Activated CD4-positive, alpha-beta T cell treated with anti-CD3 and anti-CD28 coated beads for 24 hours (primary cell): ENCODE measurements at regions not wholly inside any gene's neighbourhood (a gene's known extent, or its start where the extent isn't known, plus 50 kb on each side); places are given as distances from the start of the nearest gene placed in this dataset.

Source experiments
- DNase-seq, 2 donors: peaks; one replicate each; pipeline ENCODE4 v3.0.0-alpha.2; 2020; ENCODE audit warnings: low read depth in 2 of 2

DNA sequence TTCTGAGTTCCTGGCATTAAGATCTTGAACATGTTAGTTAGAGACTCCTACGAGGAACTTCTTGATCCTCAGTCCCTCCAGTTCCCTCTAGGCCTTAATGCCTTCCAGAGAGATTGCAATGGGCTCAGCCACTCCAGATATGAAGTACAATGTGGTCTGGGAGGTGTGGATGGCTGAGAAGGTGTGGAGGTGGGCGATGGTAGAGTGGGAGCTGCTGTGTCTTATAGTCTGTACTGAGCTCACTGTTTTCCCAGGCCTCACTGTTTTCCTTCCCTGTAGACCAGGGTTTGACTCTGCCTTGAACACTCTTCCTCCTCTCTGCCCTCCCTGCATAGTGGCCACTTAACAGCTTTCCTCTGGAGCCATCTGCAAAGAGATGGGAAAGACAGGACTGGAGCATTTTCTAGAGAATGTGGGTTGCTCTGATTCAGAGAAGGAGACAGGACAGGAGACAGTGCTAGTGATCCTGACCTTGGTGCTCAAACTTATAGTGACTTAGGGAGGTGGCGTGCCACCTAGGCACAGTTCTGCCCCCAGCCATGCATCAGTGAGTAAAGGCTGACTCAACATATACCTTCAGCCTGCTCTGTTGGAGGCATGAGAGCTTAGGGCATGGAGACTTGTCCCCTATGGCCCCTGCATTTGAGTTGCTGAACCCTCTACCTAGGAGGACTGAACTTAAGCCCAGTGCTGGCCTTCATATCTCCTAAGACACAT lies 129.7 kb downstream of the TDRD15 start:
- DNase-seq = no peak

DNA sequence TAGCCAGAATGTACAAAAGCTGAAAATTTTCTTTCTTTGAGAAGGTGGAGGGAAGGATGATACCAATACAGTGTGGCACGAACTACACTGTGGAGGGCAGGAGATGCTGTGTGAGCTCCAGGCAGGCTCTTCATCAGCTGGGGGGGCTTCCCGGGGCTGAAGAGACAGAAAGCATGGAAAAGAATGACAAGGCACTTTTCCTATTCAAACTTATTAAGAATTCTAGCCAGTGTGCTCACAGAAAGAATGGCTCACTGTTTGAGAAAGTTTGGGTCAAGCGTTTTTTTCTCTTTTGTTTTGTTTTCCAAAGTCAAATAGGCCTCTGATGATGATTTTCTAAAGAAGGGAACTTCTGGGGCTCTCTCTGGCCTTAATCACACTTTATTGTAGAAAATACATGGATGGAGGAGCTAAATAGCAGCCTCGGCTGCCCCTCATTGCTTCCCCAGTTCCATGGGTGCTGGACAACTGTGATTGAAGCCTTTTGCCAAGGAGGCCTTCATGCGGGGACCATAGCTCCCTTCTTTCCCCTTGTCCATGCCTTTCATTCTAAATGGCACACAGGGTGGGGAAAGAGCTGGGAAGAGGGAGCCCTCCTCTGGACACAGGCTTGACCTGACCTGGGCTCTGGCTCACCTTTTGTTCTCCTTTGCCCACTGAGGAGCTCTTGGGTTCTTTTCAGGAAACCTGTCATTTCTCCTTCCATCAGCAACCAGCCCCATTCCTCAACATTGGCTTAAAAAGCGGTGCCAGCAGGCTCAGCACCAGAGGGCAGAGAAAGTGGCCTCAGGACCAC lies 130.6 kb downstream of the TDRD15 start:
- DNase-seq = no peak

DNA sequence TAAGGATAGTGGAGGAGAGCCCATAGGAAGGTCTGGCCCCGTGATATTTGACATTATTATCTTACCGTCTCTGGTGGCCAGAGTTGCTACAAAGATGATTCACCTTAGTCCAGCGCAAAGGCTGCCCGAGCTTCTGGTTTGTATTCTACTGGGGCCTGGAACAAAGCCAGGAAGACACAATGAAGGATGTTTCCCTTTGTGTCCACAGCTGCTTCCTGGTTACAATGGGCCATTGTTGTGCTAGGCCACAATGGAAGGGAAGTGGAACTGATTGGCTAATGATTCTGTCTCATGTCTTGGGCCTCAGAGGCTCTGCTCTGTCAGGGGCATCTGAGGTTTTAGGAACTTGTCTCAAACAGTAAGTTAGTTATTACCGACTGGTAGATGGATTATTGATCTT lies 132.2 kb downstream of the TDRD15 start:
- DNase-seq = no peak

DNA sequence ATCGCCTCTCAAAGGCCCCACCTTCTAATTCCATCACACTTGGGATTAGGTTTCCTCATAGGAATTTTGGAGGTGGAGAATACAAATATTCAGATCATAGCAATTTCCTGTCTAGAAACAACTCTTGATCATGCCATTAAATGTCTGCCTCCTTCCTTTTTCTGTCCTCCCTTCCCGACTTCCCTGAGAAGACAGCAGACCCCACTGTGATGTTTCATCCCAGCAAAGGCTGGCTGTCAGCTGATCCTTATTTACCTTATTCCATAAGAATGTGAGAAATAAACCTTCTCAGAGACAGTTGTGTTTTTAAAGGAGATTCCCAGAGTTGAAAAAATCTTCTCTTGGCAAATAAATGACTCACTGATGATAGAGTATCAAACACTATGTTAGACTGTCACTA lies 133.9 kb downstream of the TDRD15 start:
- no peak for DNase-seq

DNA sequence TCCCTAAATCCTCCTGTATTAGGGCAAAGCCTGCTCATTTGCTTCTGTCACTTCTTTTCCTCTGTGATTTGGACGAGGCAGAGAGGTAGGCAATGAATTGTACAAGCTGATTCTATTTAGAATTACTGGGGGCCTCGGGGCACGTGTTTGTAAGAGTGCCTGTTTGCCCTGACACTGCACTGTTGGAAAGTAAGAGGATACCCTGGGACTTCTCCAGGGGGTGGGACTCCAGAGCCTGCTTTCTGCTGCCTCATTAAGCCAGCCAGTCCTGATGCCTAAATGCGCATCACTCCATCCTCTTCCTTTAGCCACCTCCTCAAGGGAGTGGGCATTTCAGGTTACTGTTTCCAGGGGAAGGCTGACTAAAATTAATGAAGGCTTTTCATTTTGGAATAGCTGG lies 134.3 kb downstream of the TDRD15 start:
- DNase-seq = no peak

DNA sequence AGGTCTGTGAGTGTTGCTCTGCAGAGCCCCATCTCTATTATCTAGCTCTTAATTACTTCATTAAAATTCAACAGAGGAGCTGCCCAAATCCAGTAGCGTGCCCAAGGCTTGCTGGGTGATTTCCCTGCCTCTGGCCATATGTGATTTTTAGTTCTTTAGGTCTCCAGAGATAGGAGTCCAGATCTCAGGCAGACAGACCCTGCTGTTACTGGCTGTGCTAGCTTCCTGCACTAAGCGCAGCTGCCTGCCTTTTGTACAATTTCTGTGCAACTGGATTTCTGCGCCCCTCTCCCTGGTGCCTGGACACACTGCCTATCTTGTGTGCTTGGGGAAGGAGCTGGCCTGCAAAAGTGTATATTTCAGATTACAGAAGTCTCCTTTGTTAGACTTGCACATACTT lies 136.5 kb downstream of the TDRD15 start:
- no peak for DNase-seq

DNA sequence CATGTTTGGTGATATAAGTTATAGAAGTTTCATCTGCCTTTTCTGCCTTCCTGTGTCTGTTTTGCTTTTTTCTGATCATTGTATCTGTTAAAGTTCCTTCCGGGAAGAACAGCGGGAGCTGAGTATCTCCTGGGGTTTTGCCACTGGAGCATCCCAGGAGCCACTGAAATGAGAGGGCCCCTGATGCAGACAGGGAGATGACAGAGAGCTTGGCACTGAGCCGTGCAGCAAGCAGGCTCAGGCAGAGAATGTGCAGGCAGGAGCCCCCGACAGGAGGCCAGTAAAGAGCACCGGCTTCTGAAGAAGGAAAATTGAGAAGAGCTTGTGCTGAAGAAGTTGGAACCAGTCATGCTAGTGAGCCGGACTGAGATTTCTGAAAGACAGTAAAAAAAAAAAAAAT lies 137.8 kb downstream of the TDRD15 start:
- no peak for DNase-seq

DNA sequence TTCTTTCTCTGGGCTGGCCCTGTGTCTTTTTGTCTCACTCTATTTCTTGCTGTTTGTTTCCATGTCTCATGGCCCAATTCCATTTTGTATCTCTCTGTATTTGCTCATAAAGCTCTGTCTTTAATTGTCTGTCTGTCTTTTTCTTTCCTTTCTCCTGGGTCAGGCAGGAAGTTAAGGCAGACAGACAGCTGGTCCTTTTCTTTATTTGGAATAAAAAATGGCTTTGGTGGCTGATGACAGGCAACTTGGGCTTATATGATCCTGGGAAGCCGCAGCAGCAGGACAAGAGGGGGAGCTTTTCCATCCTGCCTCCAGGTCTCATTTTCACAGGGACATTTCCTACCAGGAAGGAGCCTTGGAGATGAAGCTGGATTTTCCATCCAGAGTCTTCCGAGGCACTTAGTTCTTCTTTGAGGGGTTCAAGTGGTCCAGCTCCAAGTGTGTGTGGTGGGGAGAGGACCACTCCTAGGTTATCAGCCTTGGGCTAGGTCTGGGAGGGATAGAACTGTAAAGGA lies 138.7 kb downstream of the TDRD15 start:
- DNase-seq = no peak

DNA sequence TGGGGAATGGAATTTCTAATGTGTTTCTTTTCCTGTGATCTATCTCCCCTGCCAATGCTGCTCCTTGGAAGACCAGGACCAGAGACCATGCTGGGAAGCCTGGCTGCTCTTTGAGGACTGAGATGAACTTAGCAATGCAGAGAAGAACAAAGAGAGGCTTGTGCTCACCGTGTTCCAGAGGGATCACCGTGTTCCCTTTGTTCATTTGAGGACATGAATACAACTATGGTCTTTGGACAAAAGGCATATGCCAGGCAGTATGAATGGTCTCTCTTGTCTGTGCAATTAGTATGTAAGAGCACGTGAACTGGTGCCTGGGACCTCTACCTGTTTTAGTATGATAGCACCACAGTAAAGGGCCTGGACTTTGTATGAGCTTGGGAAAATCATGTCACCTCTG lies 139.9 kb downstream of the TDRD15 start:
- DNase-seq = no peak

DNA sequence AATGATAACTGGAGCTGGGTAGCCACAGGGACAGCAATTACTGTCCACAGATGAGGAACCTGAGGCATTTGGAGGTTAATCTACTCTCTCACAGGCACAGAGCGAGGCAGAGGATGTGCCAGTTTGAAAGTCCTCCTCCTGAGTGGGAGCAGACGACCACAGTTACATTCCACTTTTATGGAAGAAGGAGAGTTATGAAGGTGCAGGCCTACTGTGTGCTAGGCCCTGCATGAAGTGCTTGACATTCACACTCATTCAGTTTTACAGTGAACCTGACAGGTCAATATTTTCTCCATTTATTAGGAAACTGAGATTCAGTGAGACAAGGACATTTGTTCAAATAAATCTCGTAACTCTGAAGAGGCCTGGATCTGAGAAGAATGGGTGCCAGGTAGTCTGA lies 142.0 kb downstream of the TDRD15 start:
- DNase-seq = no peak

DNA sequence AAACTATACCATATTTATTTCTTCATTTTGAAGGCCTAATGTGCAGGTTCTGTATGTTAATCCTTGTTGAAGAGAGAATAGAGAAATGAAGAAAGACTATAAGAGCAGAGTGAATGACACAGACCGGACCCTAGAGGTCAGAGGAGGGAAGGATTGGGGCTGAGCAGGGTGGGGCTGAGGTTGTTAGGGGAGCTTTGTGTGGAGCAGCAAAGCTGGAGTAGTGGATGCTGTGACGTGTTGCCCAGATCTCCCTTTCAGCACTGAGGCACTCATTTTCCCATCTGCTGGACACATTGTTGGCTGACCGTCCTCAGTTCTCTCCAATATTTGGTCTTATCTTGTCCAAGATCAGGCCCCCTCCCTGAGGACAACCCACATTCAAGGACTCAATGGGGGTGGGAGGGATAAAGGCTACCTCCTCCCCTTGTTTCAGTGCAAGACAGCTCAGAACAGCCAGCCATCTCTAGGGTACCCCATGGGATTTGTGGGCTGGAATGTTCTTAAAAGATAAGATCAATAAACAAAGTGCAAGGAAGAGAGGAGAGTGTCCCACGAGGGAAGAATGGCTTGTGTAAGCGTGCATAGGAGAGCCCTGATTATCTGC lies 143.6 kb downstream of the TDRD15 start:
- no peak for DNase-seq

DNA sequence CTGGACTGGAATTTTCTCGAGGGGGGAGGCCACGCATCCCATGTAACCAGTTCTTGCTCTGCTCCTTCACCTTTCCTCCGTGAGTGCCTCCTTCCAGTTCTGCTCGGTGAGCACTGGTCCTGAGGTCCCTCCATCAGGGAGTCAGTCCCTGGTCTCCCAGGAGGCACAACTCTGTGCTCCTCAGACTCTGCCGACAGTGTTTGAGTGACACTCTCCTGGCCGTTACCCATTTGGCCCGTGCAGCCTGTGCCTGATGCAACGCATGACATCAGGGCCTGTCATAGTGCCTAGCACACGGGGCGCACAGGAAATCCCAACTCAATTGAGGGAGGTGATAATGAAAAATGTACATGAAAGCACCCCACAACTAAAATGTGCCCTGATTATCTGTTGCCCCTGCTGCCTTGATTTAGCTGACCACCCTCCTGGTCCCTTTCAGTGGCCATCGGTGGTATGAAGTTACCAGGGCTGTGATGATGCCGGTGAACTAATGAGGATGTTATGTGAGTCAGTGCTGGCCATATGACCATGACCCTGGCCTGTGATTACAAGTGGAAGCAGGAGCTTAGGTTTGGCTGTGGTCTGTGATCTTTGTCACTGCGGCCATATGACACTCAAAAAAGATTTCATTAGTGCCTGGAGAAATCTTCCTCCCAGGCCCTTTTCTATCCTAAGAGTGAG lies 144.6 kb downstream of the TDRD15 start:
- no peak for DNase-seq

DNA sequence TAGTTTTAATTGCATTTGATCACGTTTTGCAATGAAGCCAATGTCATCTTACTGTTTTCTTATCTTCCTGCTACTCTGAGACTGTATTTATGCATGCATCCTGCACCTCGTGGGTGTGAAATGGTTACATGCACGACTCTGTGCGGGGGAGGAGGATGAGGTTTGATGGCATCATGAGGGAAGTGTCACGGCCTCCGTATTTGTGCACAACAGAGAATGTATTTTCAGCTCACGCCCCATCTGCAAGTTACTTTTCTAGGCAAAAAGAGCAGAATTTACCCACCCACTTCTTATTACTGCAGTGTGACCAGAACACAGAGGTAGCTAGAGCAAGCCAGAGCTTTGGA lies 145.1 kb downstream of the TDRD15 start:
- no peak for DNase-seq

DNA sequence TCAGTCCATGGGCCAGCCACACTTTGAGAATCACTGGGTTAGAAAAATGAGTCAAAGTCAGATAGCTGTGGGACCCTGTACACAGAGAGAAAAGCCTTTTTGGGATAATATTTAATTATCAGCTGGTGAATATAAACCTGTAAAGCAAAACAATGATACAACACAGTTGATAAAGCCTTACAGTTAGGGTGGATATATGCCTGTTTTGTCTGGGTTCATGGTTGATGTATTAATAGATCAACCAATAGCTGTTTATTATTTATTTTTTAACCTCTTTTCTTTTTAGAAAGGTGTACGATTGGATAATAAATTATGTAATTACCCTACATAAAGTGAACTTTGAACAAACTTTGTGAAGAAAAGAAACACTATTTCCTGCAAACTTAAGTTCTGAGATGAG lies 145.6 kb downstream of the TDRD15 start:
- no peak for DNase-seq

DNA sequence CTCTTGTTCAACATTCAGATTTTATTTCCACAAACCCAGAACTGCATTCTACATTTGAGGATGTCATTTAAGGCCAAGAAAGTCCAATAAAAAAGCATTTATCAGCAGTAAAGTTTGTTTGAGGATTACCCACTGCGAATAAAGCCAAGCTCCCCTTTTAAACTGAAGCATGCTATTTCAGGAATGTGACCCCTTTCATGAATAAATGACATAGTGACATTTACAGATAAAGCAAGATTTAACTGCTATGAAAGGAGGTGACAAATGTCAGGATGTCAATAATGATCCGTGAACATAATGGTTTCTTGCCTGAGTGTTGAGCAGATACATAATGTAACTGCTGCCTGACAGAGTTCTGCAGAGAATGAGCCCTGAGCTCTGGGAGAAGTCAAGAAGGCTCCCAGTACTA lies 146.3 kb downstream of the TDRD15 start:
- DNase-seq = no peak

DNA sequence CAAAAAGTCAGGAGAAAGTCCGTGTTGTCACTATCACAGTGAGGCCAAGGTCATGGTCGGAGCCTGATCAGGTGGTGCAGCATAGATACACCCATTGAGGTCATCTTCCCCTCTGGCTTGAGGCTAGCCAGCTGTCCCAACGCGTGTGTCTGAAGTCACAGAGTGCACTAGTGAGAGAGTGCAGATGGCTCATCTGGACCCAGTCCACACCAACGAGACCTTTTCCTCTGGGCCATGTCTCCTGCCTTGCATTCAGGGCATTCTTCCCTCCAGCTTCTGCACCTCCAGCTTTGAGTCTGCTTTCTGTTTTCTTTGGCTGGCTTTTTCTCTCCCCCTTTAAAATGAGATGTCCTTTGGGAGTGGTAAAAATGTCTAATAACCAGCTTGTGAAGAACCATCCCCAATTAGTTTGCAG lies 146.9 kb downstream of the TDRD15 start:
- no peak for DNase-seq

DNA sequence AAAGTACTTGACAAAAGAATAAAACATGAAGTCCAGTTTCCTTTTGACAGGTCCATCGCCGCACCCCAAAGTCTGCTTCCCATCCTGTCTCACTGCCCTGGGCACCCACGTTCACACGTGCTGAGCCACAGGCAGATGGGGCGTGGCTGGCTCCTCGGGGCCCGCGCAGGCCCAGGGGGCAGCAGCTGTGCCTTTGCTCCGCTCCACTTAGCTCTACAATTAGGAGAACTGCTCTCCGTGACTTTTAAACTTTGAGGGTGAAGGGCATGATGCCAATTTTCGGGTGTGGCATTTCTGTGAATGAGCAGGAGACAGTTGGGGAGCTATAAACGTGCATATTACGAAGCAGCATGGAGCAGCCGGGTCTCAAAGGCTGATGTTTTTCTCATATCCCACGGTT lies 152.4 kb downstream of the TDRD15 start:
- no peak for DNase-seq

DNA sequence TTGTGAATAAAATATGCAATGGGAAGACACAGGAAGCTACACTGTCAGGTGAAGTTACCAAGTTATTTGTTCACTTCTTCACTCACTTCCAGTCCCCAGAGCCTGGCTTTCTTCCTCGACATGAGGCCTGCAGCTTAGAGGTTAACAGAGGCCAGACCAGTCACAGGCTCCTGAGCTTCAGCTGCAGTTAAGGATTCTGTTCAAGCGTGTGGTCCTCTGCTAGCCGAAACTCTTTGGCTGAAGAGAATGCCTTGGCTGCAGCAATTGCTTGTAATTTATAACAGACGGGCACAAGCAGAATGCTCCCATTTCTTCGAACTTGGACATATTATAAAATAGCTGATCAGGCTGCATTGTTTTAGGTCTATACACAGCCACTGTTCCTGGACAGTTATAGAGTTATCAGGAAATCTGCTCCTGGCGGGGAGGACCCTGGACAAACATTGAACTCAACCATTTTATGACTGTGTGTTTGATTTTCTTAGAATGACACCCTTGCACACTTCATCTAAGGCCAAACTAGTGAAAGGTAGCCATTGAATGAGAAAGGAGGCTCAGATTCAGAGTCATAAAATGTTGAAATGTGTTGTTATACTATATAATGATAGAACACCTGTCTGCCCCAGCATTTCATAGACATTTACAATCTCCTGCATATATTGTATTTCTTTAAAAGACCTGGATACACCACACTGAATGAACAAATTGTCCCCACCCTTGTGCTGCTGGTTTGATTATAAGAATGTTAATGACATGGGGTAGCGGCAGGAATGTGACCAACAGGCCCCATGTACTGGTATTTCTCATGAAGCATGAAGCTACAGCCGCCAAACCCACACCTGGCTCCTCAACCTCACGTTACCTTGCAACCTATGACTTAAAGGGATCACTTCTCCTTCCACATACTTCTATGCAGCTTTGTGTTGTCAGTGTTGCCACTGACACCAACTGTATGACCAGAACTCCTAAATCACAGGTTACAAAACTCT lies 153.6 kb downstream of the TDRD15 start:
- DNase-seq = no peak

DNA sequence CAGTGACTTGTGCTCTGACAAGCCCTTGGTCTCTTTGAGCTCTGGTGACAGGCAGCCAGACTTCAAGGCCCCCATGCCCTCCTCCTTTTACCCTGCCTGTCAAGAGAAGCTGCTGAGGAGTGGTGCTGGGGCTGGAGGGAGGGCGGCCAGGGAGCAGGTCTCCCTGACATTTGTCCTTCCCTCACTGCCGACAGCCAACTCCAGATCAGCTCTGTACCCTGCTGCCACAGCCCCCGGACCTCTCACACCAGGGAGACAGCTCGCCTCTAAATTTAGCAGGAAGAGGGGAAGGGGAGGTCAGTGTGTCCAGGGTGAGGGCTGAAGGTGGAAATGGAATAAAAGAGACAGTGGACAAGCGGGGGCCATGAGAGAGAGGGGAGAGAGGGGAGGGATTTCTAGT lies 155.8 kb downstream of the TDRD15 start:
- no peak for DNase-seq

DNA sequence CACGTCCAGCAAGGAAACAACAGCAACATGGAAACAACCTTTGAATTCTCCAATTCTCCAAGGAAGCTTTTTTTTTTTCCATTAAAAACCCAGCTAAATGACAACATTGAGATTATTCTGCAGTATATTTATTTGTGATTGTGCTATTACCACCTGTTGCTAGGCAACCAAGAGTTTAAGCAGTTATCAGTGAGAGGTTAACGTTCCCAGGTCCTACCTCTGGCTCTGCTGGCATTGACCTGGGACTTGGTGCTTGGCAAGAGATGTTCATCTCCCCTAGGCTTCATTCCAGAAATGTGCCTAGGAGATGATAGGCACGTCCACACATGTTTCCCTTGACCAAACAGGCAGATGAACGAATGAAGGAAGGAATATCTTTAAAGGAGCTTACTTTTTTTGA lies 157.0 kb downstream of the TDRD15 start:
- DNase-seq = no peak

DNA sequence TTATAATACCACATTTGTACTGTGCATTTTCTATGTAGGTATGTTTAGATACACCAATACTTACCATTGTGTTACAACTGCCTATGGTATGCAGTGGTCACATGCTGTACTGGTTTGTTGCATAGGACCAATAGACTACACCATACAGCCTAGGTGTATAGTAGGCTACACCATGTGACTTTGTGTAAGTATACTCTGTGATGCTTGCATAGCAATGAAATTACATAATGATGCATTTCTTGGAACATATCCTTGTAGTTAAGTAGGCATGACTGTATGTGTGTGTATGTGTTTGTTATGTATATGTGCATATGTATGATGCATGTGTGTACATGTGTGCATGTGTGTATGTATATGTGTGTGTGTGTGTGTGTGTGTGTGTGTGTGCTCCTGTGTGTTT lies 157.6 kb downstream of the TDRD15 start:
- no peak for DNase-seq
